ENCODE measurements at regions not wholly inside any gene's neighbourhood (a gene's known extent, or its start where the extent isn't known, plus 50 kb on each side); places are given as distances from the start of the nearest gene placed in this dataset.

GRCh38 chr1:164472841-164473240, 86.1 kb upstream of the PBX1 start:
- intact Hi-C loops (cut with DNase I): no loop called here
- no peak for DNase-seq
- no peak for ATAC-seq (ENCODE audit: poor library complexity)

GRCh38 chr1:164473544-164473943, 85.4 kb upstream of the PBX1 start:
- intact Hi-C loops (cut with DNase I): no loop called here
- DNase-seq: no peak
- ATAC-seq (ENCODE audit: poor library complexity): peak; percentile 85

- no peak for DNase-seq
- intact Hi-C loops (cut with DNase I): no loop called here
- no peak for ATAC-seq (ENCODE audit: poor library complexity)
These were observed 83.2 kb upstream of the PBX1 start for GRCh38 chr1:164475834-164476233.

GRCh38 chr1:164477343-164477742, 81.6 kb upstream of the PBX1 start:
- DNase-seq (no peak), ATAC-seq (ENCODE audit: poor library complexity) (no peak)
- intact Hi-C loops (cut with DNase I): no loop called here

- no peak for ATAC-seq (ENCODE audit: poor library complexity)
- DNase-seq: no peak
- intact Hi-C loops (cut with DNase I): no loop called here
These were observed 79.7 kb upstream of the PBX1 start for GRCh38 chr1:164479242-164479641.

- no peak for ATAC-seq (ENCODE audit: poor library complexity)
- intact Hi-C loops (cut with DNase I): no loop called here
- DNase-seq: no peak
These were observed 78.6 kb upstream of the PBX1 start for GRCh38 chr1:164480285-164480907.

- intact Hi-C loops (cut with DNase I): no loop called here
- ATAC-seq (ENCODE audit: poor library complexity): peak; percentile 43
These were observed 63.1 kb upstream of the PBX1 start for GRCh38 chr1:164495905-164496304.

GRCh38 chr1:164498792-164499191, 60.2 kb upstream of the PBX1 start:
- intact Hi-C loops (cut with DNase I): no loop called here
- no peak for ATAC-seq (ENCODE audit: poor library complexity)
- DNase-seq: no peak

More at GRCh38 chr1:164495905-164496304, 63.1 kb upstream of the PBX1 start:
- DNase-seq: no peak

- DNase-seq (no peak), ATAC-seq (ENCODE audit: poor library complexity) (no peak)
- intact Hi-C loops (cut with DNase I): no loop called here
These were observed 54.2 kb upstream of the PBX1 start for GRCh38 chr1:164504749-164505148.
